Stimulated activated CD8-positive, alpha-beta memory T cell treated with anti-CD3 and anti-CD28 coated beads, Interleukin-4, amount 100 ng/mL, for 24 hours (primary cell): ENCODE measurements at regions not wholly inside any gene's neighbourhood (a gene's known extent, or its start where the extent isn't known, plus 50 kb on each side); places are given as distances from the start of the nearest gene placed in this dataset.
"Not testable (repeated sequence)": the region's sequence is repeated elsewhere in the genome, so short reads cannot be mapped to it uniquely, and the experiment has no call there.

Source experiments
- DNase-seq: peaks from one replicate; pipeline ENCODE4 v3.0.0-alpha.2; 2020; ENCODE audit warnings: low read depth

GRCh38 chr17:26936645-26937044 is 357.3 kb upstream of the WSB1 start:
- not testable (repeated sequence) for DNase-seq

GRCh38 chr17:26937750-26938322 is 356.1 kb upstream of the WSB1 start:
- not testable (repeated sequence) for DNase-seq

GRCh38 chr17:26939755-26940154 is 354.2 kb upstream of the WSB1 start:
- not testable (repeated sequence) for DNase-seq

- not testable (repeated sequence) for DNase-seq
Measured at GRCh38 chr17:26940587-26940986, 353.3 kb upstream of the WSB1 start.

GRCh38 chr17:26962255-26963162 is 331.4 kb upstream of the WSB1 start:
- DNase-seq: no peak

GRCh38 chr17:26963163-26963503 is 330.8 kb upstream of the WSB1 start:
- DNase-seq: no peak

- DNase-seq: not testable (repeated sequence)
Measured at GRCh38 chr17:26965898-26966624, 327.9 kb upstream of the WSB1 start.

GRCh38 chr17:26966625-26967179 is 327.2 kb upstream of the WSB1 start:
- not testable (repeated sequence) for DNase-seq

- DNase-seq: not testable (repeated sequence)
Measured at GRCh38 chr17:26981845-26982425, 312.0 kb upstream of the WSB1 start.

GRCh38 chr17:26982563-26982962 is 311.4 kb upstream of the WSB1 start:
- DNase-seq: not testable (repeated sequence)

GRCh38 chr17:26987851-26988250 is 306.1 kb upstream of the WSB1 start:
- DNase-seq: not testable (repeated sequence)

GRCh38 chr17:26994648-26995047 is 299.3 kb upstream of the WSB1 start:
- DNase-seq: not testable (repeated sequence)

- DNase-seq: not testable (repeated sequence)
Measured at GRCh38 chr17:26996146-26996916, 297.6 kb upstream of the WSB1 start.

- not testable (repeated sequence) for DNase-seq
Measured at GRCh38 chr17:27007734-27008531, 286.0 kb upstream of the WSB1 start.

GRCh38 chr17:27009087-27009486 is 284.8 kb upstream of the WSB1 start:
- no peak for DNase-seq

GRCh38 chr17:27010138-27010537 is 283.8 kb upstream of the WSB1 start:
- not testable (repeated sequence) for DNase-seq

GRCh38 chr17:27030552-27030951 is 263.4 kb upstream of the WSB1 start:
- not testable (repeated sequence) for DNase-seq

GRCh38 chr17:27038676-27039075 is 255.2 kb upstream of the WSB1 start:
- DNase-seq: no peak

- DNase-seq: not testable (repeated sequence)
Measured at GRCh38 chr17:27045039-27045438, 248.9 kb upstream of the WSB1 start.

GRCh38 chr17:27049104-27049784 is 244.7 kb upstream of the WSB1 start:
- no peak for DNase-seq
